Spleen (tissue), 7 donors: ENCODE measurements at regions not wholly inside any gene's neighbourhood (a gene's known extent, or its start where the extent isn't known, plus 50 kb on each side); places are given as distances from the start of the nearest gene placed in this dataset.

Experiments
- CTCF ChIP-seq, 11 experiments: fragments of 200-600 bp in 7 of 11; fragments of 450-650 bp in 4 of 11; sonication (generic) in 4 of 11; IDR thresholded peaks in 8 of 11; conservative IDR thresholded peaks in 3 of 11; 1 replicate in 7 of 11; 2 replicates in 4 of 11; pipeline versions ENCODE4 v1.4.0 to v1.8.0; 2016 to 2021; ENCODE audit warnings: antibody characterized with exemption in 11 of 11, inconsistent platforms in 4 of 11, mild to moderate bottlenecking in 1 of 11
- POLR2AphosphoS5 ChIP-seq, 3 donors: sonication (generic); formaldehyde crosslinking; IDR thresholded peaks; one replicate each; pipeline ENCODE4 v1.5.1; 2017; ENCODE audit warnings: antibody characterized with exemption in 3 of 3
- donor health status: DM: no; HTN: no; CAD: no; lungs with moderate emphysema.
- donor health status: DM: no; HTN: no; CAD: no.
- donor health status: DM: no; HTN: no; CAD: no.

- TF ChIP-seq CTCF (IDR thresholded peaks at IDR 0.05 in 8 of 11, conservative IDR thresholded peaks at IDR 0.05 in 3 of 11), result no peak
- no peak for TF ChIP-seq POLR2AphosphoS5 (IDR thresholded peaks at IDR 0.05)
These were observed 217.5 kb upstream of the ROPN1 start for GRCh38 chr3:124209426-124209825.
